Germinal center (tissue), 1 donor: ENCODE measurements at regions not wholly inside any gene's neighbourhood (a gene's known extent, or its start where the extent isn't known, plus 50 kb on each side); places are given as distances from the start of the nearest gene placed in this dataset.

Experiments used
- DNase-seq: peaks from one replicate; pipeline ENCODE4 v3.0.0; 2012; ENCODE audit warnings: mixed read lengths, low spot score

- DNase-seq = no peak
Measured at GRCh38 chr10:36373424-36374096, 731.5 kb upstream of the FZD8 start.

- no peak for DNase-seq
Measured at GRCh38 chr10:36367362-36367761, 725.3 kb upstream of the FZD8 start.

- no peak for DNase-seq
Measured at GRCh38 chr10:36366843-36367242, 724.7 kb upstream of the FZD8 start.

- no peak for DNase-seq
Measured at GRCh38 chr10:36366065-36366464, 724.0 kb upstream of the FZD8 start.

- no peak for DNase-seq
Measured at GRCh38 chr10:36362257-36362656, 720.2 kb upstream of the FZD8 start.

- DNase-seq = no peak
Measured at GRCh38 chr10:36358736-36359135, 716.6 kb upstream of the FZD8 start.

- DNase-seq = no peak
Measured at GRCh38 chr10:36354633-36355032, 712.5 kb upstream of the FZD8 start.

GRCh38 chr10:36351159-36351558 is 709.1 kb upstream of the FZD8 start:
- no peak for DNase-seq

GRCh38 chr10:36349445-36350078 is 707.5 kb upstream of the FZD8 start:
- DNase-seq = no peak

- DNase-seq = no peak
Measured at GRCh38 chr10:36345807-36346206, 703.7 kb upstream of the FZD8 start.

- no peak for DNase-seq
Measured at GRCh38 chr10:36345175-36345533, 703.1 kb upstream of the FZD8 start.

GRCh38 chr10:36344240-36345174 is 702.4 kb upstream of the FZD8 start:
- DNase-seq = no peak

GRCh38 chr10:36342781-36343180 is 700.7 kb upstream of the FZD8 start:
- no peak for DNase-seq

GRCh38 chr10:36341471-36341870 is 699.4 kb upstream of the FZD8 start:
- DNase-seq = no peak

GRCh38 chr10:36336315-36336714 is 694.2 kb upstream of the FZD8 start:
- DNase-seq = no peak

GRCh38 chr10:36333446-36333845 is 691.4 kb upstream of the FZD8 start:
- DNase-seq = no peak

- DNase-seq = no peak
Measured at GRCh38 chr10:36332926-36333325, 690.8 kb upstream of the FZD8 start.

GRCh38 chr10:36331121-36331520 is 689.0 kb upstream of the FZD8 start:
- no peak for DNase-seq

GRCh38 chr10:36325815-36326214 is 683.7 kb upstream of the FZD8 start:
- DNase-seq = no peak

- DNase-seq = no peak
Measured at GRCh38 chr10:36324831-36325230, 682.7 kb upstream of the FZD8 start.

- DNase-seq = no peak
Measured at GRCh38 chr10:36313142-36313541, 671.0 kb upstream of the FZD8 start.

- no peak for DNase-seq
Measured at GRCh38 chr10:36303896-36304295, 661.8 kb upstream of the FZD8 start.

GRCh38 chr10:36302086-36302485 is 660.0 kb upstream of the FZD8 start:
- no peak for DNase-seq
